WTC11 (cell line): ENCODE measurements at regions not wholly inside any gene's neighbourhood (a gene's known extent, or its start where the extent isn't known, plus 50 kb on each side); places are given as distances from the start of the nearest gene placed in this dataset.

Source experiments
- CTCF ChIP-seq: fragments of 200-600 bp; IDR thresholded peaks from 2 replicates; pipeline ENCODE4 v1.8.0; 2022; ENCODE audit warnings: antibody characterized with exemption
- NR3C1 ChIP-seq: sonication (generic); formaldehyde crosslinking; conservative IDR thresholded peaks from 2 replicates; pipeline ENCODE4 v1.8.1; 2023; ENCODE audit warnings: low read depth, mild to moderate bottlenecking, missing genetic modification reagents

DNA sequence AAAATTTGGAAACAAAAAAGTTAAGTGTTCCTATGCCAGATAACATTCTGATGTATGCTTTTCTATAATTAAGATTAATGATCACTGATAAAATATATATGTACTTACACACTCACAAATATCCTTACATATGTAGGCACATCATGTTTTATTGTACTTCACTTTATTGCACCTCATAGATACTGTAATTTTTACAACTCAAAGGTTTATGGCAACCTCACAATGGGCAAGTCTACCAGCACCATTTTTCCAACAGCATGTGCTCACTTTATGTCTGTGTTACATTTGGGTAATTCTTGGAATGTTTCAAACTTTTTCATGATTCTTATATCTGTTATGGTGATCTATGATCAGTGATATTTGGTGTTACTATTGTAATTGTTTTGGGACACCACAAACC is 57.8 kb upstream of the GPRIN3 start:
- TF ChIP-seq CTCF (no peak), NR3C1 (CRISPR knock-in tag) (no peak)
